Uterus (tissue), 2 donors: ENCODE measurements at regions not wholly inside any gene's neighbourhood (a gene's known extent, or its start where the extent isn't known, plus 50 kb on each side); places are given as distances from the start of the nearest gene placed in this dataset.

Experiments used
- CTCF ChIP-seq, 4 experiments: fragments of 200-600 bp in 2 of 4; fragments of 450-650 bp in 2 of 4; sonication (generic) in 2 of 4; IDR thresholded peaks; one replicate each; pipeline ENCODE4 v1.5.1; 2016 to 2019; ENCODE audit warnings: antibody characterized with exemption in 4 of 4, mild to moderate bottlenecking in 2 of 4, moderate library complexity in 1 of 4
- POLR2A ChIP-seq, 2 donors: fragments of 450-650 bp; IDR thresholded peaks; one replicate each; pipeline ENCODE4 v1.6.1; 2016; ENCODE audit warnings: antibody characterized with exemption in 2 of 2, mild to moderate bottlenecking in 1 of 2, moderate library complexity in 1 of 2

GRCh38 chr5:174324680-174325079, 279.2 kb downstream of the NSG2 start:
- TF ChIP-seq POLR2A (IDR thresholded peaks at IDR 0.05), result no peak
- no peak for TF ChIP-seq CTCF (IDR thresholded peaks at IDR 0.05)
